Keratinocyte (primary cell): ENCODE measurements at regions not wholly inside any gene's neighbourhood (a gene's known extent, or its start where the extent isn't known, plus 50 kb on each side); places are given as distances from the start of the nearest gene placed in this dataset.

Source experiments
- DNase-seq: peaks from one replicate; pipeline ENCODE4 v3.0.0-alpha.2; 2011; ENCODE audit warnings: low read depth, missing footprints, low spot score
- FAIRE-seq: peaks from 2 replicates; lab custom pipeline; 2011; peaks lifted over from hg19 to GRCh38; lab: Jason Lieb, UNC
- H2AFZ ChIP-seq: 2 replicates; pipeline ENCODE4 v1.6.0; 2012; ENCODE audit warnings: low read length, control low read depth, inconsistent platforms; ENCODE audit not compliant: control insufficient read depth
- H3K27ac ChIP-seq: 2 replicates; pipeline ENCODE4 v1.5.1; 2011; ENCODE audit warnings: low read length; ENCODE audit not compliant: control insufficient read depth, insufficient read depth
- H3K27me3 ChIP-seq: 3 replicates; pipeline ENCODE4 v1.6.0; 2011; ENCODE audit warnings: low read length; ENCODE audit not compliant: control insufficient read depth, insufficient read depth; ENCODE audit errors: extremely low read depth
- H3K36me3 ChIP-seq, 2 experiments: 2 replicates in 1 of 2; 3 replicates in 1 of 2; pipeline ENCODE4 v1.5.1; 2011; ENCODE audit warnings: low read length in 2 of 2, mild to moderate bottlenecking in 1 of 2; ENCODE audit not compliant: control insufficient read depth in 2 of 2, insufficient read depth in 2 of 2; ENCODE audit errors: extremely low read depth in 1 of 2
- H3K4me1 ChIP-seq: 3 replicates; pipeline ENCODE4 v1.5.1; 2011; ENCODE audit warnings: low read length; ENCODE audit not compliant: control insufficient read depth, insufficient read depth; ENCODE audit errors: extremely low read depth
- H3K4me2 ChIP-seq: 3 replicates; pipeline ENCODE4 v1.6.0; 2011; ENCODE audit warnings: low read depth, low read length; ENCODE audit not compliant: control insufficient read depth, insufficient read depth; ENCODE audit errors: extremely low read depth
- H3K4me3 ChIP-seq, 3 experiments: fragments of 200-600 bp in 1 of 3; sonication (generic) in 1 of 3; 2 replicates in 2 of 3; 3 replicates in 1 of 3; pipeline ENCODE4 v1.5.1; 2011 to 2016; ENCODE audit warnings: low read length in 3 of 3, mild to moderate bottlenecking in 3 of 3, control low read depth in 2 of 3, inconsistent platforms in 1 of 3, low read depth in 1 of 3, mixed read lengths in 1 of 3, mixed run types in 1 of 3, moderate library complexity in 1 of 3; ENCODE audit not compliant: control insufficient read depth in 2 of 3, insufficient read depth in 2 of 3; ENCODE audit errors: extremely low read depth in 1 of 3
- H3K79me2 ChIP-seq: 2 replicates; pipeline ENCODE4 v1.6.0; 2012; ENCODE audit warnings: low read length; ENCODE audit not compliant: control insufficient read depth, insufficient read depth
- H3K9ac ChIP-seq: 3 replicates; pipeline ENCODE4 v1.6.0; 2011; ENCODE audit warnings: low read length; ENCODE audit not compliant: control insufficient read depth, insufficient read depth; ENCODE audit errors: extremely low read depth
- H3K9me1 ChIP-seq: 3 replicates; pipeline ENCODE4 v1.6.0; 2011; ENCODE audit warnings: low read length; ENCODE audit not compliant: control insufficient read depth, insufficient read depth; ENCODE audit errors: extremely low read depth
- H3K9me3 ChIP-seq: 2 replicates; pipeline ENCODE4 v1.5.1; 2012; ENCODE audit warnings: low read depth, low read length; ENCODE audit not compliant: control insufficient read depth
- H4K20me1 ChIP-seq: 3 replicates; pipeline ENCODE4 v1.6.0; 2011; ENCODE audit warnings: low read length; ENCODE audit not compliant: control insufficient read depth, insufficient read depth; ENCODE audit errors: extremely low read depth
- CTCF ChIP-seq, 3 experiments: IDR thresholded peaks in 1 of 3; conservative IDR thresholded peaks in 1 of 3; optimal IDR thresholded peaks in 1 of 3; 2 replicates in 2 of 3; 3 replicates in 1 of 3; pipeline versions ENCODE3 to v1.5.1; 2011; ENCODE audit warnings: low read length in 3 of 3, mild to moderate bottlenecking in 3 of 3, moderate library complexity in 2 of 3, control low read depth in 1 of 3, inconsistent platforms in 1 of 3; ENCODE audit not compliant: insufficient read depth in 2 of 3; ENCODE audit errors: extremely low read depth in 1 of 3
- EZH2 ChIP-seq: IDR thresholded peaks from one replicate; pipeline ENCODE4 v1.6.1; 2012; ENCODE audit warnings: inconsistent platforms, mild to moderate bottlenecking, low read length, moderate library complexity
- dilution Hi-C: fragments of 300-500 bp; cut with MboI; formaldehyde crosslinking; loops from one replicate; pipeline ENCODE4 v1.7.0; 2020; ENCODE audit warnings: low sequenced_read_pairs; ENCODE audit not compliant: extremely low pct_ligation_motif_present

GRCh38 chr15:25981114-25981513, 118.0 kb upstream of the ATP10A start:
- DNase-seq (no peak), FAIRE-seq (no peak)
- dilution Hi-C loops = no loop called here
- Histone ChIP-seq H3K27me3 (no peaks in the 10 kb centered on the region), H3K4me1 (no peaks in the 10 kb centered on the region), H3K9me1 (no peaks in the 10 kb centered on the region), H3K4me3 (no peak overlapping the region), H2AFZ (no peak overlapping the region), H3K79me2 (no peaks in the 10 kb centered on the region), H3K27ac (no peak overlapping the region), H3K9ac (no peak overlapping the region), H3K36me3 (no peaks in the 10 kb centered on the region), H3K4me2 (no peak overlapping the region), H3K9me3 (peaks cover 7% of the 10 kb centered on the region), H4K20me1 (no peaks in the 10 kb centered on the region)
- TF ChIP-seq EZH2 (no peak), CTCF (optimal IDR thresholded peaks at IDR 0.05 in 1 of 3, IDR thresholded peaks at IDR 0.05 in 1 of 3, conservative IDR thresholded peaks at IDR 0.05 in 1 of 3; ENCODE audit: extremely low read depth in 1 of 3, insufficient read depth in 2 of 3, low read length in 3 of 3) (no peak)

GRCh38 chr15:25972141-25972675, 109.1 kb upstream of the ATP10A start:
- Histone ChIP-seq H3K4me1 (no peaks in the 10 kb centered on the region), H2AFZ (no peak overlapping the region), H3K36me3 (no peaks in the 10 kb centered on the region), H3K9ac (no peak overlapping the region), H3K9me3 (peaks cover 5% of the 10 kb centered on the region), H4K20me1 (no peaks in the 10 kb centered on the region), H3K27me3 (no peaks in the 10 kb centered on the region), H3K79me2 (no peaks in the 10 kb centered on the region), H3K27ac (no peak overlapping the region), H3K9me1 (no peaks in the 10 kb centered on the region), H3K4me2 (no peak overlapping the region), H3K4me3 (no peak overlapping the region)
- dilution Hi-C loops = no loop called here
- no peak for FAIRE-seq
- DNase-seq = no peak
- TF ChIP-seq EZH2 (no peak), CTCF (optimal IDR thresholded peaks at IDR 0.05 in 1 of 3, IDR thresholded peaks at IDR 0.05 in 1 of 3, conservative IDR thresholded peaks at IDR 0.05 in 1 of 3; ENCODE audit: extremely low read depth in 1 of 3, insufficient read depth in 2 of 3, low read length in 3 of 3) (no peak)
